OCI-LY3 (cell line): ENCODE measurements at regions not wholly inside any gene's neighbourhood (a gene's known extent, or its start where the extent isn't known, plus 50 kb on each side); places are given as distances from the start of the nearest gene placed in this dataset.

Experiments
- H2AFZ ChIP-seq: fragments of 200-600, 300-600 bp; shearing (Covaris generic); 2 replicates; pipeline ENCODE4 v1.6.0; 2014; ENCODE audit warnings: antibody characterized with exemption, low read depth, low read length
- H3K27ac ChIP-seq: fragments of 200-600, 300-600 bp; sonication (generic); 2 replicates; pipeline ENCODE4 v1.5.1; 2014; ENCODE audit warnings: mild to moderate bottlenecking, low read length, moderate library complexity, mixed read lengths
- H3K27me3 ChIP-seq: fragments of 200-600, 300-600 bp; sonication (generic); 2 replicates; pipeline ENCODE4 v1.6.1; 2014; ENCODE audit warnings: low read depth, low read length, mixed read lengths
- H3K36me3 ChIP-seq: fragments of 200-600, 300-600 bp; sonication (generic); replicated peaks from 2 replicates; pipeline ENCODE3; 2014; ENCODE audit warnings: low read depth, low read length, mixed read lengths
- H3K4me1 ChIP-seq: fragments of 300-600, 200-600 bp; sonication (generic); 2 replicates; pipeline ENCODE4 v1.6.1; 2014; ENCODE audit warnings: low read length, mixed read lengths
- H3K4me2 ChIP-seq: fragments of 200-600, 300-600 bp; sonication (generic); 2 replicates; pipeline ENCODE4 v1.6.1; 2014; ENCODE audit warnings: low read length, mixed read lengths
- H3K4me3 ChIP-seq: fragments of 300-600, 200-600 bp; sonication (generic); 2 replicates; pipeline ENCODE4 v1.5.1; 2014; ENCODE audit warnings: antibody characterized with exemption, mild to moderate bottlenecking, low read length, moderate library complexity
- H3K79me2 ChIP-seq: fragments of 300-600, 200-600 bp; shearing (Covaris generic); 2 replicates; pipeline ENCODE4 v1.6.1; 2014; ENCODE audit warnings: mild to moderate bottlenecking, low read length, mixed read lengths
- H3K9ac ChIP-seq: fragments of 300-600, 200-600 bp; shearing (Covaris generic); 2 replicates; pipeline ENCODE4 v1.6.0; 2014; ENCODE audit warnings: mild to moderate bottlenecking, low read length, moderate library complexity
- H3K9me3 ChIP-seq: fragments of 200-600, 300-600 bp; shearing (Covaris generic); 2 replicates; pipeline ENCODE4 v1.6.1; 2014; ENCODE audit warnings: low read length, mixed read lengths; ENCODE audit not compliant: insufficient read depth
- H4K20me1 ChIP-seq: fragments of 200-600, 300-600 bp; sonication (generic); 2 replicates; pipeline ENCODE4 v1.6.1; 2016; ENCODE audit warnings: low read length, mixed read lengths; ENCODE audit not compliant: insufficient read depth
- EZH2phosphoT487 ChIP-seq: fragments of 200-600 bp; shearing (Covaris generic); IDR thresholded peaks from 2 replicates; pipeline ENCODE4 v1.6.1; 2018; ENCODE audit warnings: antibody characterized with exemption, mixed run types, low read depth
- TF ChIP-seq, protein P1 (sequence below): fragments of 200-600, 300-600 bp; sonication (generic); IDR thresholded peaks from 2 replicates; pipeline ENCODE4 v1.5.1; 2014; ENCODE audit warnings: antibody characterized with exemption, low read length, low read depth

DNA sequence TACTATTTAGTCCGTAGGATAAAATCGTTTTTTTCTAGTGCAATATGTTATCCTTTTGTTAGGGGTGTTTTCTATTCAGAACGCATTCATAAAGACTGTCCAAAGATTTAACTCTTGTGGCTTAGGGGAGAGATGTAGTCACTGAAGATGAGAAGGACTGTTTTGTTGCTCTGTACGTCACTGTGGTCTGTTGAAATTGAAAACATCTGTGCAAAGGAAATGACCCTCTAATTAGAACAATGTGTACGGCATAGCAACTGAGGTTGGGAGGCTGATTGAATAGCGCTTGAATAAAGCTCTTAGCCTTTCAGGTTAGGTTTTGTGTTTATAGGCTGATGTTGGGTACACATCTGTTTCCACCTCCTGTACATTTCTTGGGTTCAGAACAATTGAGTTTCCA is 453.4 kb upstream of the AKR1E2 start:
- Histone ChIP-seq H3K4me3 (no peak overlapping the region), H3K9me3 (no peaks in the 10 kb centered on the region), H3K4me1 (no peaks in the 10 kb centered on the region), H3K4me2 (no peak overlapping the region), H3K9ac (no peak overlapping the region), H3K36me3 (no peaks in the 10 kb centered on the region), H3K27ac (no peak overlapping the region), H2AFZ (no peak overlapping the region), H3K79me2 (no peaks in the 10 kb centered on the region), H3K27me3 (no peaks in the 10 kb centered on the region), H4K20me1 (no peaks in the 10 kb centered on the region)
- TF ChIP-seq EZH2phosphoT487 = no peak
- TF ChIP-seq, protein P1, sequence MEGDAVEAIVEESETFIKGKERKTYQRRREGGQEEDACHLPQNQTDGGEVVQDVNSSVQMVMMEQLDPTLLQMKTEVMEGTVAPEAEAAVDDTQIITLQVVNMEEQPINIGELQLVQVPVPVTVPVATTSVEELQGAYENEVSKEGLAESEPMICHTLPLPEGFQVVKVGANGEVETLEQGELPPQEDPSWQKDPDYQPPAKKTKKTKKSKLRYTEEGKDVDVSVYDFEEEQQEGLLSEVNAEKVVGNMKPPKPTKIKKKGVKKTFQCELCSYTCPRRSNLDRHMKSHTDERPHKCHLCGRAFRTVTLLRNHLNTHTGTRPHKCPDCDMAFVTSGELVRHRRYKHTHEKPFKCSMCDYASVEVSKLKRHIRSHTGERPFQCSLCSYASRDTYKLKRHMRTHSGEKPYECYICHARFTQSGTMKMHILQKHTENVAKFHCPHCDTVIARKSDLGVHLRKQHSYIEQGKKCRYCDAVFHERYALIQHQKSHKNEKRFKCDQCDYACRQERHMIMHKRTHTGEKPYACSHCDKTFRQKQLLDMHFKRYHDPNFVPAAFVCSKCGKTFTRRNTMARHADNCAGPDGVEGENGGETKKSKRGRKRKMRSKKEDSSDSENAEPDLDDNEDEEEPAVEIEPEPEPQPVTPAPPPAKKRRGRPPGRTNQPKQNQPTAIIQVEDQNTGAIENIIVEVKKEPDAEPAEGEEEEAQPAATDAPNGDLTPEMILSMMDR = no peak

DNA sequence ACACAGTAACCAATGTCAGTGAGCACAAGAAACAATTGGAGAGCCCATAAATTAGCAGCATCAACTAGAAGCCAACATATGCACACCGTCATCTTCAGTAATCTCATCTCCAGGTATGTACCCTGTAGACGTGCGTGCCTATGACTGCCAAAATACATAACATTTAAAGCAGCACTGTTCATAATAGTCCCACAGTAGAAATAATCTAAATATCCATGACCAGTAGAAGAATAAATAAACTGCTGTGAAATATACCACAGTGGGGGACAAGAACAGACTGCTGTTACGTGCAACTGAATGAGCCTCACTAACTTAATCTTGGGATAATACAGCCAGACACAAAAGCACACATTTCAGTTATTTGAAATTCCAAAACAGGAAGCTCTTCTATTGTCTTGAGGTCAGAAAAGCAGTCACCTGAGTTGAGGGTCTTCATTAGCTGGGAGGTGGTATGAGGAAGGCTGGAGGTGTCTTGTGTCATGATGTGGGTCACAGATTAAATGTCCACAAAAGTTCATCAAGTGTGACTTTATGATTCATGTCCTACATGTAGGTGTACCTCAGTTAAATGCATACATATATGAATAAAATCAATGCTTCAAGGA is 454.2 kb upstream of the AKR1E2 start:
- TF ChIP-seq, protein P1 = no peak
- TF ChIP-seq EZH2phosphoT487 = no peak
- Histone ChIP-seq H4K20me1 (no peaks in the 10 kb centered on the region), H3K9me3 (no peaks in the 10 kb centered on the region), H3K27me3 (no peaks in the 10 kb centered on the region), H3K36me3 (no peaks in the 10 kb centered on the region), H3K9ac (no peak overlapping the region), H3K79me2 (no peaks in the 10 kb centered on the region), H3K4me1 (no peaks in the 10 kb centered on the region), H3K4me2 (no peak overlapping the region), H3K27ac (no peak overlapping the region), H3K4me3 (no peak overlapping the region), H2AFZ (no peak overlapping the region)

DNA sequence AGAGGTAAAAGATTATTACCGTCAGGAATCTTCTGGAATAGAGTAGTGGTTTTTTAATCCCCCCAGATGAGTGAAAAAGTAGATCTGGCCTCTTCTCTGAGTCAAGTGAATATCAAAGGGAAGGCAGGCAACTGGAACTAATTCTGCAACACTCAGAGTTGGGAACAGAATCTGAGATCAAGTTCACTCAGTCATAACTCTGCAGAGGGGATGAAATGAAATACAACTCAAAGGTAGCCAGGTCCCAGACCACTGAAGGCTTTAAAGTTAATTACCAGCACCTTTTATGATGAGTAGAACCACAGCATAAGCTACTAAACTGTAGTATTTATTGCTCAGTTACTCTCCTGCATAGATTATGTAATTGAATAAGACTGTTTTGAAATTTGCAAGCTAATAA is 455.6 kb upstream of the AKR1E2 start:
- H3K27me3 ChIP-seq = no peaks in the 10 kb centered on the region
- H3K9ac ChIP-seq = no peak overlapping the region
- no peak overlapping the region for H3K4me3 ChIP-seq
- H3K36me3 ChIP-seq = no peaks in the 10 kb centered on the region
- H3K4me2 ChIP-seq = no peak overlapping the region
- no peak overlapping the region for H2AFZ ChIP-seq
- H3K79me2 ChIP-seq = no peaks in the 10 kb centered on the region
- no peaks in the 10 kb centered on the region for H3K9me3 ChIP-seq
- no peak overlapping the region for H3K27ac ChIP-seq
- no peak for TF ChIP-seq EZH2phosphoT487
- TF ChIP-seq, protein P1 = no peak
- H3K4me1 ChIP-seq = no peaks in the 10 kb centered on the region
- no peaks in the 10 kb centered on the region for H4K20me1 ChIP-seq

DNA sequence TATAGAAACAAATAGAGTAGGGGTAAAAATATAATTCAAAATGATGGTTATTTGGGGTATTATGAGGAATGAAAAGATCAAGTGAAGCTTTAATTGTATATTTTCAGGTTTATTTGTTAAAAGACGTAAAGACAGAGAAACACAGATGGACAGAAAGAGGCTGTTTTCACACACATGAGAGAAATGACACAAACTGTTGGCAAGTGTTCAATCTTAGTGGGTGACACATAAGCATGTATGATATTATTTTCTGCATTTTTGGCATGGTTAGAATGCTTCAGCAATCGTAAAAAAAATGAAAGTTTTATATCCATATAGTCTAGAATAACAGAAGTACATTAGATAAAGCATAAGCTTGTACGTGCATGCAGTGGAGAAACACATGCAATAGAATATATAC is 464.4 kb upstream of the AKR1E2 start:
- TF ChIP-seq, protein P1 = no peak
- no peak for TF ChIP-seq EZH2phosphoT487
- H3K27me3 ChIP-seq = no peaks in the 10 kb centered on the region

More for the DNA sequence above, 464.4 kb upstream of the AKR1E2 start:
- H2AFZ ChIP-seq = no peak overlapping the region
- no peaks in the 10 kb centered on the region for H3K9me3 ChIP-seq
- no peaks in the 10 kb centered on the region for H3K4me1 ChIP-seq
- H4K20me1 ChIP-seq = no peaks in the 10 kb centered on the region
- H3K9ac ChIP-seq = no peak overlapping the region
- H3K36me3 ChIP-seq = no peaks in the 10 kb centered on the region
- H3K27ac ChIP-seq = no peak overlapping the region
- H3K4me3 ChIP-seq = no peak overlapping the region
- H3K4me2 ChIP-seq = no peak overlapping the region
- no peaks in the 10 kb centered on the region for H3K79me2 ChIP-seq
